IMR-90 (cell line): ENCODE measurements at regions not wholly inside any gene's neighbourhood (a gene's known extent, or its start where the extent isn't known, plus 50 kb on each side); places are given as distances from the start of the nearest gene placed in this dataset.

Experiments used
- BHLHE40 ChIP-seq: fragments of 150-350 bp; IDR thresholded peaks from 2 replicates; pipeline ENCODE4 v1.6.1; 2016; ENCODE audit warnings: mild to moderate bottlenecking, low read depth, low read length
- CHD1 ChIP-seq: IDR thresholded peaks from 2 replicates; pipeline ENCODE4 v1.6.1; 2012; ENCODE audit warnings: low read depth, low read length, improper control_type of control experiment
- MAZ ChIP-seq: IDR thresholded peaks from 2 replicates; pipeline ENCODE4 v1.6.1; 2012; ENCODE audit warnings: low read depth, mild to moderate bottlenecking, low read length, improper control_type of control experiment, moderate library complexity, borderline replicate concordance
- MXI1 ChIP-seq: IDR thresholded peaks from 2 replicates; pipeline ENCODE4 v1.6.1; 2012; ENCODE audit warnings: low read depth, mild to moderate bottlenecking, low read length, moderate library complexity, borderline replicate concordance
- NFE2L2 ChIP-seq: fragments of 150-350 bp; IDR thresholded peaks from 2 replicates; pipeline ENCODE4 v1.6.1; 2016; ENCODE audit warnings: low read depth, mild to moderate bottlenecking, low read length
- POLR2A ChIP-seq: IDR thresholded peaks from 2 replicates; pipeline ENCODE4 v1.6.1; 2012; ENCODE audit warnings: mild to moderate bottlenecking, low read depth, low read length
- RAD21 ChIP-seq: IDR thresholded peaks from 2 replicates; pipeline ENCODE4 v1.6.1; 2012; ENCODE audit warnings: low read length, improper control_type of control experiment
- RCOR1 ChIP-seq: IDR thresholded peaks from 2 replicates; pipeline ENCODE4 v1.6.1; 2012; ENCODE audit warnings: mild to moderate bottlenecking, low read length, improper control_type of control experiment; ENCODE audit not compliant: insufficient replicate concordance
- RFX5 ChIP-seq: IDR thresholded peaks from 2 replicates; pipeline ENCODE4 v1.8.0; 2012; ENCODE audit warnings: low read depth, mild to moderate bottlenecking, low read length, moderate library complexity
- SMC3 ChIP-seq: fragments of 150-350 bp; IDR thresholded peaks from 2 replicates; pipeline ENCODE4 v1.6.1; 2016; ENCODE audit warnings: low read depth, mild to moderate bottlenecking, antibody characterized with exemption, low read length, moderate library complexity
- TF ChIP-seq, protein P1 (sequence below): conservative IDR thresholded peaks from 2 replicates; pipeline ENCODE4 v1.5.1; 2012; ENCODE audit warnings: mild to moderate bottlenecking, low read depth, low read length, improper control_type of control experiment
- TF ChIP-seq, protein P2 (sequence below): fragments of 150-350 bp; IDR thresholded peaks from 2 replicates; pipeline ENCODE4 v1.6.1; 2016; ENCODE audit warnings: low read depth, mild to moderate bottlenecking, low read length, moderate library complexity, borderline replicate concordance
- TF ChIP-seq, protein P3 (sequence below): fragments of 150-350 bp; IDR thresholded peaks from 2 replicates; pipeline ENCODE4 v1.6.1; 2017; ENCODE audit warnings: mild to moderate bottlenecking, antibody characterized with exemption, low read length, low read depth

DNA sequence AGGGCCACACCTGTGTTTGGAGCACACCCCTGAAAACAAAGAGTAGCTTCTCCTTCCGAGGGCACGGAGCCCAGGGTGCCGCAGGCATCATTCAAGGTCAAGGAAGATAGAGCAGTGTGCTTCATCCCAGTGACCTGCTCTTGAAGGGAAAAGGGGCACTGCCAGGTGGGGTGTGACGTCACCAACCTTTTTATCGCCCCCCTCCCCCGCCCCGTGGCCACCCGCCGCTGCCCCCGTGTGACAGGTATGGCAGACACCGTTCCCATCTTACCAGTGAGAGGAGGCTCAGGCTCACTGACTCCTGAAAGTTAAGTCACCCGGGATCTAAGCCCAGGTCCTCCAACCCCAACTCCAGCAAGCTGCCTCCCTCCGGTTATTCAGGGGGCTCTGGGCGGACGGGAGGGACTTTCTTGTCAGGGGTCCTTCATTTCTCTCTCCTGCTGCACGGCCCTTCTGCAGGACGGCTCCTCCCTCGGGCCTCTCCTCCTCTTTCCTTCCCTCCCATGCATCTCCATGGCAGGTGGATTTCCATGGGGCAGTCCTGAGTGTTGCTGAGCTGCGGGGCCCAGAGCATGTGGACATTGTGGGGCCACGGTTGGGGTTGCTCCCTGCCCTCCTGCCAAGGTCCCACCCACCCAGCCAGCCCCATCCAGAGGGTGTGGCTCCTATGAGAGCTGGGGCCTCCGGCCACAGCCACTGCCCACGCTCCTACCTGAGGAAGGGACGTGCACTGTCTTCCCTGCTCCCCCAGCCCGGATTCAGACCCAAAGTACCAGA is 114.1 kb upstream of the HDAC4 start:
- TF ChIP-seq, protein P1, sequence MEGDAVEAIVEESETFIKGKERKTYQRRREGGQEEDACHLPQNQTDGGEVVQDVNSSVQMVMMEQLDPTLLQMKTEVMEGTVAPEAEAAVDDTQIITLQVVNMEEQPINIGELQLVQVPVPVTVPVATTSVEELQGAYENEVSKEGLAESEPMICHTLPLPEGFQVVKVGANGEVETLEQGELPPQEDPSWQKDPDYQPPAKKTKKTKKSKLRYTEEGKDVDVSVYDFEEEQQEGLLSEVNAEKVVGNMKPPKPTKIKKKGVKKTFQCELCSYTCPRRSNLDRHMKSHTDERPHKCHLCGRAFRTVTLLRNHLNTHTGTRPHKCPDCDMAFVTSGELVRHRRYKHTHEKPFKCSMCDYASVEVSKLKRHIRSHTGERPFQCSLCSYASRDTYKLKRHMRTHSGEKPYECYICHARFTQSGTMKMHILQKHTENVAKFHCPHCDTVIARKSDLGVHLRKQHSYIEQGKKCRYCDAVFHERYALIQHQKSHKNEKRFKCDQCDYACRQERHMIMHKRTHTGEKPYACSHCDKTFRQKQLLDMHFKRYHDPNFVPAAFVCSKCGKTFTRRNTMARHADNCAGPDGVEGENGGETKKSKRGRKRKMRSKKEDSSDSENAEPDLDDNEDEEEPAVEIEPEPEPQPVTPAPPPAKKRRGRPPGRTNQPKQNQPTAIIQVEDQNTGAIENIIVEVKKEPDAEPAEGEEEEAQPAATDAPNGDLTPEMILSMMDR = no peak
- TF ChIP-seq, protein P2, sequence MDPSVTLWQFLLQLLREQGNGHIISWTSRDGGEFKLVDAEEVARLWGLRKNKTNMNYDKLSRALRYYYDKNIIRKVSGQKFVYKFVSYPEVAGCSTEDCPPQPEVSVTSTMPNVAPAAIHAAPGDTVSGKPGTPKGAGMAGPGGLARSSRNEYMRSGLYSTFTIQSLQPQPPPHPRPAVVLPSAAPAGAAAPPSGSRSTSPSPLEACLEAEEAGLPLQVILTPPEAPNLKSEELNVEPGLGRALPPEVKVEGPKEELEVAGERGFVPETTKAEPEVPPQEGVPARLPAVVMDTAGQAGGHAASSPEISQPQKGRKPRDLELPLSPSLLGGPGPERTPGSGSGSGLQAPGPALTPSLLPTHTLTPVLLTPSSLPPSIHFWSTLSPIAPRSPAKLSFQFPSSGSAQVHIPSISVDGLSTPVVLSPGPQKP = no peak
- no peak for TF ChIP-seq RFX5
- TF ChIP-seq, protein P3, sequence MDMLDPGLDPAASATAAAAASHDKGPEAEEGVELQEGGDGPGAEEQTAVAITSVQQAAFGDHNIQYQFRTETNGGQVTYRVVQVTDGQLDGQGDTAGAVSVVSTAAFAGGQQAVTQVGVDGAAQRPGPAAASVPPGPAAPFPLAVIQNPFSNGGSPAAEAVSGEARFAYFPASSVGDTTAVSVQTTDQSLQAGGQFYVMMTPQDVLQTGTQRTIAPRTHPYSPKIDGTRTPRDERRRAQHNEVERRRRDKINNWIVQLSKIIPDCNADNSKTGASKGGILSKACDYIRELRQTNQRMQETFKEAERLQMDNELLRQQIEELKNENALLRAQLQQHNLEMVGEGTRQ = no peak
- no peak for TF ChIP-seq POLR2A
- no peak for TF ChIP-seq NFE2L2
- no peak for TF ChIP-seq SMC3
- TF ChIP-seq BHLHE40 = no peak
- no peak for TF ChIP-seq MAZ
- no peak for TF ChIP-seq MXI1
- TF ChIP-seq CHD1 = no peak
- no peak for TF ChIP-seq RAD21
- no peak for TF ChIP-seq RCOR1
